HG03064 (cell line): ENCODE measurements at regions not wholly inside any gene's neighbourhood (a gene's known extent, or its start where the extent isn't known, plus 50 kb on each side); places are given as distances from the start of the nearest gene placed in this dataset.
A peak's percentile ranks its signal among the peaks of the same experiment; 100 is the strongest.

Experiments used
- ATAC-seq: cut with Tn5 transposase; IDR thresholded peaks from one replicate; pipeline ENCODE4 v1.9.1; 2021; ENCODE audit warnings: low read depth; ENCODE audit not compliant: unreplicated experiment

DNA sequence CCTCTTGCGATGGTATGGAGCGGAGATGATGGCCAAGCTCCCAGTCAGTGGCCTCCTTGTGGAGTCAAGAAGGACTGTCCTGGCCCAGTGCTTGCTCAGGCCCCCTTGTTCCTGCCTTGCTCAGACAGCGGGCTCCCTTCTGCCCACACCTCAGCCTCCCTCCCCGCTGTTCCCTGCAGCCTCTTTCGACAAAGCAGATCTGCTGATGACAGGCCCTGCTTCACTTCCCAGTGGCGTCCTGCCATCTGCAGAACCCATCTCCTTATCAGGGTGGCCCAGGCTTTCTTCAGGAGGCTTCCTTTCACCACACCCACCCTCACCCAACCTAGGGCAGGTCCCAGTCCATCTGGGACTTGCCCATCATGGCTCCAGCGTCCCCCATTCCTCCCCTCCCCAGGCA is 80.0 kb downstream of the CLDN34 start:
- ATAC-seq = no peak

DNA sequence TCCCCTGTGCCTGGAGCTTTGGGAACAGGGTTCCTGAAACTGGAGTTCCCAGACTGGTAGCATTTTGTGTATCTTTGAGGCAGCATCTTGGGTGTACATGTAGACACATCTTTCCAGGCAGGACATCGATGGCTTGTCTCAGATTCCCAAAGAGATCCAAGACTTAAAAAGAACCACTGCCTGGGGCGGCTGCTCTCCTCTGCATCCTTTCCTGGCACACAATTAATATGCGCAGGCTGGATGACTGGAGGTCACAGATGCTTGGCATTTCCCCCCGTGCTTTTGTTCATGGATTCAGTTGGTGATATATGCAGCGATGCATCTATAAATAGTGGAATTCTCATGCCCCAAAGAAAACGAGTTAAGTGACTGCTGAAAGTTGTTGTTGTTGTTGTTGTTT is 80.5 kb downstream of the CLDN34 start:
- ATAC-seq = no peak

DNA sequence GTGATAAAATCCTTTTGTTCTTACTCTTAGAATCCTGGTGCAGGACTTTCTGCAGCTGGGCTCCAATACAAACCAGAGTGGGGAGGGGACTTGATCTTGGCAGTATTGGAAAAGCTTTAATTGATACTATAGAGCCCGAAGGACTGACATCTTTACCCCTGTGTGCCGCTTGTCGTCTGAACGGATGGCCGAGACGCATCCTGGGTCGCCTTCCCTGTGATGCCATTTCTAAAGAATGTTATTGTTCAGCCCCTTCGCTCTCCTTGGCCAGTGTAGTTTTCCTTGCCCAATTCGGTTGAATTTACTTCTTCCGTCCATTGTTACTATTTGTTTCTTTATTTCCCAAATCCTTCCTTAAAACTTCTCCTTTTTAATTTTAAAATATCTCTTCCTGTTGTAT is 80.9 kb downstream of the CLDN34 start:
- ATAC-seq = no peak

DNA sequence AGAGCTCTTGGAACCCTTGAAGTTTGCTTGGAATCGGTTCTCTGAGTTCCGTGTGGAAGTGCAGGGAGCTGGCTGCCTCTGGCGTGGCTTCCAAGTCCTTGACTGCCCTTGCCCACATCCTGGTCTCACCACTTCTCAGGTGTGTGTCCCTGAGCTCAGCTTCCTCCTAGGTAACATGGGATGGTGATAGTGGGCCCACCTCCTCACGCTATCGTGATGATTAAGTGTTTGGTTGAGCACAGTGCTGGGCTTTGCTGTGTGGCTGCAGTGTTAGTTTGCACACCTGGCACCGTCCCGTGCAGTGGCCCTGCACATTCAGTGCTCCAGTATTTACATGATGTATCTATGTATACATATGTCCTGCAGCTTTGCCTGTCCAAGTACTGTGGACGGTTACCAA is 81.5 kb downstream of the CLDN34 start:
- no peak for ATAC-seq

DNA sequence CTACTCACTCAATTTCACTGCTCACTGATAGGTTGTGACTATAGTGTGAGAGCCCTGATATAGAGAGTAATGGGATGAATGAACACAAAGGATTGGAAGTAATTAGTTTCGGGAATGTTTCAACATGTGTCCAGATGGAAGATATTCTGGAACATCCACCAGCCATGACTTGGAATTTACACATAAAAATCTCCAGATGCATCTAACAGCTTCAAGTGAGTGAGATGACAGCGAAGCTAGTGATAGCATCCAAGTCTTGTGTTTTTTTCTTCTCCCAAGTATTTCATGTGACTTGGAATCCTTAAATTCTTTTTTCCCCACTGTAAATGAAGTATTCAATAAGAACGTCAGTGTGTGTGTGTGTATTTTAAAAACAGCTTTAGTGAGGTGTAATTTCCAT is 82.1 kb downstream of the CLDN34 start:
- no peak for ATAC-seq

DNA sequence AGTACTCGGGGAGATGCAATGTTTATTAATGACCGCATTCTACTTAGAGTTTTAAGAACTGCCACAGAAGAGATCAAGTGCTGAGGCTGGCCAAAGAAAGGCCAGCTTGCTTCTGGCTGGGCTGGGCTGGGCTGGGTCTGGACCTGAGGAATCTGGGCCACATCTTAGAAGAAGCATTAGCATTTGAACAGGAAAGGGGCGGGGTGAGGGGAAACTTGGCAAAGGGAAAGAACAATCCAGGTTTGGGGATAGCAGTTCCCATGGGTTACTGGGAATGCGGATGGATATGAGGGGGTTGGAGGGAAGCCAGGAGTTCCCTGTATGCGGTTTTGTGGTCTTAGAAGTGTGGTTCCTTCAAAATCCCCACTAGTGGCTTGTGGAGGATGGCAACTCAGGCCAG is 83.3 kb downstream of the CLDN34 start:
- ATAC-seq = no peak

DNA sequence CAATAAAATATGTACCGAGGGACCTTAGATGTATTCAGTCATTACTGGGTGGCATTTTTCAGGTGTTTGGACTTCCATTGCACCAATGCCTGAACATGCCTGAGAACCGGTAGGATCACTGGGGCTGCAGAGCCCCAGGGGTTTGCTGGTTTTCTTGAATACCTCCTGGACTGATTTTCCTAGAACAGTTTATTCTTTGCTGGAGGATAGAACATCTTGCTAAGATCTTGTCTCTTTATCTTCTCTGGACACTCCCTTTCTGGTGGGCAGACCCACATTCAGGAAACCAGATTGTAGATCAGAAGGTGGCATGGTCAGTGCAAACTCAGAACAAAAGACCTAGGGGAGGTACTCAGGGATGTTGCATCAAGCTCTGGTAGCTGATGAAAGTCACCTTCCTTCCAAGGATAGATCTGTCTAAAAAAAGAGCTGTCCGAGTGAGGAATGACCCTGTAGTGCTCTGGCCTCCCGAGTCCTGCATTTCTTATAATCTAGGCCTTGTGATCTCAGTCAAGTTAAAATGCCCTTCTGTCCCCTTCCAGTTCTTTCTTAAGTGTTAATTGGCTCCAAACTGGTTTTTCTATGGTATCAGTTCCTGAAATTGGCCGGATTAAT is 84.8 kb downstream of the CLDN34 start:
- ATAC-seq = no peak

DNA sequence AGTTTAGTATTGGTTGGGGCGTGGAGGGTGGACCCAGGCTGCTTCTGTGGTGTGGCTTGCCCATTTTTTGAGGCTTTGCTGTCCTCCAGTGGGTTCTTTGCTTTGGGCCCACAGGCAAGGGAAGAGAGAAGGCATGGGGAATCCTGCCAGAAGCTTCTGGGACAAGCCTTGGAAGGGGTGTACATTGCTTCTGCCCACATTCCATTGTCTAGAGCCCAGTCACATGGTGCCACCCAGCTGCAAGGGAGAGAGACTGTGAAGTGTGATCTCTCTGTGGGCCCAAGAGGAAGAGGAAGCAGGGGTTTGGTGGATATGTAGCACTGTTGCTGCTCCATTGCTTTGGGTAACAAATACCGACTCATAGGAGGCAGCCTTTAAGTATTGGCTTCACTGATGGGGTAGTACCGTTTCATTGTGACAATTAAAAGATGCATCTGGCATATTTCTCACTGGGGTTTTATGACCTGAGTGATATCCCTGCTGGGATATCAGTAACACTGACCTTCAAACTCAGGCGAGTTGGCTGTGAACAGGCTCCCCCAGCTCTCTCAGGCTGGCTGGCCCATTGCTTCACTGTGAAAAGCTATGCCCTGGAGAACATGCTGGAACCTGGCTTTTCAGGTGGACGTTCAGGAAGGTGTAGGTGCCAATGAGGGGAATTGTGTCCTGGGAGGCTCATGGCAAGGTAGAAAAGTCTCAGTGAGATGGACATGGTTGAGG is 85.9 kb downstream of the CLDN34 start:
- no peak for ATAC-seq

DNA sequence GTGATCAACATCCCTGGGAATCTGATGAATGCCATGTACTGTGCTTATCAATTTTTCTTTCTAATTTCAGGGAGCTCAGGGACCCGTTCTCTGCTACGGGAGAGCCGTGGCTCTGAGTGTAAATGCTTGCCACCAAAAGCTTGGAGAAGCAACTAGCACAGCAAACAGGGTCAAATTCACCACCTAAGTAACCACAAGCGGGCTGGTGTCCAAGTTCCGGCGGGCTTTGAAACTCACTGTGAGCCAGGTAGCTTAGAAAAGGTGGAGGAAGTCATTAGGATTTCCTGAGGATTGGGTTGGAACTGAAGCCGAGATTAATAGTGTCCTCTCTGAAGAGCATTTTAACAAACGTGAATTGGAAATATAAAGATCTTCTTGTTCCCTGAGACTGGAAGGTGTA is 87.2 kb downstream of the CLDN34 start:
- no peak for ATAC-seq

DNA sequence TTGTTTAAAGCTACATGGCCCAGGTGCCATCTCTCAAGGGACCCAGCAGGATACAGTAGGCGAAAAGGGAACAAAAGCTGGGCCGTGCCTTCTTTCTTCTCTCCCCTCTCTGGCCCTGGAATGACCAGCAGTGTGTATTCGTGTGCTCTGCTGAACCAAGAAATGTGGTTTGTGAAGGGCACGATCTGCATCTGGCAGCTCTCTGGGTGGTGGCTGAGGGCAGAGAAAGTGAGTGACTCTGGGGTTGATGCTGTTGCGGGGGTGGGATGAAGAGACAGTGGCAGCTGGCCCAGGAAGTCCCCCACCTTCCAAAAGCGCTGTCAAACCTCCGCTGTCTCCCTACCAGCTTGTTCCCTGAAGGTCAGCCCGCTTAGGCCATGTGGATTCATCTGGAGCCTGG is 88.3 kb downstream of the CLDN34 start:
- ATAC-seq = no peak

DNA sequence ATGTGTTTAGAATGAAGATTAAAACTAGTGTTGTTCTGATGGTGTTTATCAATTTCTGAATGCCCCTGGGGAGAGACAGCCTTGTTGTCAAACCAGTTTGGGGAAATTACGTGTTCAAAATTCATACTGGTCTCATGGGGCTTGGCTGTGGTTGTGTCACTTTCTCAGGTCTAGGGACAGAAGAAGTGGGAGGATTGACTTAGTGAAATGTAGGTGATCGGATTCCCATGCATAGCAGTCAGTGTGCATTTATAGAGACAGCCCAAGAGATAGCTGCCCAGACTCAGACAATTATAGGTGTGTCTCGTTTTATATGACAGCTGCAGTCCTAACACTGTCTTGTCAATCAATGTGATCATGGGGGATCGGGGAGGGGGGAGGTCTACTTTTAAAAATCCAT is 94.4 kb upstream of the CLCN4 start:
- ATAC-seq = peak; percentile 55

DNA sequence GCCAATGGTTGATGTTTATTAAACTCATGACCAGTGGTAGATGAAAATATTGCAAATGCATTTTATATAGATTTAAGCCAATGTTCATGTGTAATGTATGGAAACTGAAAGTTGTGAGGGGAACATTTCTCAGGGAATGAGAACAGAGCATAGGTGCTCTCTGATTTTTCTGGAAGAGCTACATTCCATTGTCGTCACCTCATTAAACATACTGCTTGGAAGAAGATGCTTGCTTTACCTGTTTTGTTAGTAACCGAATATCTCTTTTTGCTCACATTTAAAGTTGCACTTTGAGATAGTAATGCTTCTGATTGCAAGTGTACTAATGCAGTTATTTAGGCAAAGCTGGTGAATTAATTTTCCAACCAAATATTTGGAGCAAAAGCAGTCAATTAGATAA is 93.8 kb upstream of the CLCN4 start:
- no peak for ATAC-seq

DNA sequence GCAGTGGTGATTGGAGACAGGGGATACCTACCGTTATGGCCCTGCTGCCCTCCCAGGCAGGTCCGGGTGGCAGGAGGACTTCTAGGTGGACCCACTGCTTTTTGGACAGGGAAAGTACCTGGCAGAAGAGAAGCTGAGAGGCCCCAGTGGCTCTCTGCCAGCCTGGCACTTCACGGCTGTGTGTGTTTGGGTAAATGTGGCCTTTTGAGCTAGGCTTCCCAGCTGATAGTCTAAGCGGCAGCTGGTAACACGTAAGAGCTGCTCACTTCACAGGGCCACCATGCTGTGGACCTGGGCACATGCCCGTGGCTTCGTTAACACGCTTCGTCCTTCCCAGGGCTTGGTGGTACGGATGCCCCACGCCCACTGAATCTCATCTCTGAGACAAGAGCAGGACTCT is 92.0 kb upstream of the CLCN4 start:
- ATAC-seq = no peak

DNA sequence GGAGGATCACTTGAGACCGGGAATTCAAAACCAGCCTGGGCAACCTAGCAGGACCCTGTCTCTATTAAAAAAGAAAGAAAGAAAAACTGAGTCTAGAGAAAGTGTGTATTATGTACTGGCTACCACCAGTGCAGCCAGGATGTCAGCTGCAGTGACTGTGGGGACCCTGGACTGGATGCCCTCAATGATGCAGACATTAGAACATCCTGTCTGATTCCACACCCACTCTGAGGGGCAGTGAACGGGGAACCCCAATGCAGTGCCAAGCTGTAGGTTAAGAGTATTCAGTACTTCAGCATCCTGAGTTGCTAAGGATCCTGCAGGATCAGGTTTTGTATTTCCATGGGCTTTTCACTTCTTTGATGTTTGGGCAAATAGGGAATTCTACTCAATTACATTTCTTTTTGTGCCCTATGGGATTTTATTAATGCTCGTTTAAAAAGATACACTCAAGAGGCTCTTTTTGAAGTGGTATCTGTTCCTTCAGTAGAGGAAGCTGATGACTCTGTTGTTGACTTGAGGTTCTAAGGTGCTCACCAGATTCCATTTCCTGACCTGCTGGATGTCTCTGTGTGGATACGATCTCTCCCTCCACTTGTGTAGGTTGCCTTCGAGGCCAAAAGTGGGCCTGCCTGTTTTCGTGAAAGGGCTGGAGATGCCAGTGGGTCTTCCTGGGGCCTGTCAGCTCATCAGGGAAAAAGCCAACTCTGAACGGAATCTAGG is 85.9 kb upstream of the CLCN4 start:
- no peak for ATAC-seq

DNA sequence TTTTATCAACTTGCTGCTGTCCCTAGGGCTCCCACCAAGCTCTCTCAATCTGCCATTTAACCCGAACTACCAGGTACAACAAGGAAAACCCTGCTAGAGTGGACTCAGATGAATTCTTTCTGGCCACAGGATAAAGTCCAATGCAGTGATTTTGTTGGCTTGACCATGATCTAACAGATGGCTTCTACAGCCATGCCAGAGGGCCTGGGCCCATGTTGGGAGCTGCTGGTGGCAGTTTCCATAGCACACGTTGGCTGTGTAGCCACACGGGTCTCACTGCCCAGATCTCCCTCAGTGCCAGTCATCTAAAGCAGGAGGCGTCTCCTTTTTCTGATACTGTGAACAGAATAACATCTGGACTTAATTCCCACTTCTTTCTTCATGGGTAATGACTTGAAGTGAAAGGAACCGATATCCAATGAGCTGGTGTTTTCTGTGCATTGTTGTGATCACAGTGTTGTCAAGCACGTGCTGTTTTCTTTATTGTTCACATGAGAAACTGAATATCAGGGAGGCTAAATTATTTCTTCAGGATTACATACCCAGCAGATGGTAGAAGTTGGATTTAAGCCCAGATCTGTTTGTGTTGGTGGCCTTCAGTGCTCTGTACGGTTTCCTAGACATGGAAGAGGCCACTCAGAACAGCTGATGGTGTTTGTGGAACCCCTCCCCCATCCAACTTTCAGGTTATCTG is 85.2 kb upstream of the CLCN4 start:
- no peak for ATAC-seq

DNA sequence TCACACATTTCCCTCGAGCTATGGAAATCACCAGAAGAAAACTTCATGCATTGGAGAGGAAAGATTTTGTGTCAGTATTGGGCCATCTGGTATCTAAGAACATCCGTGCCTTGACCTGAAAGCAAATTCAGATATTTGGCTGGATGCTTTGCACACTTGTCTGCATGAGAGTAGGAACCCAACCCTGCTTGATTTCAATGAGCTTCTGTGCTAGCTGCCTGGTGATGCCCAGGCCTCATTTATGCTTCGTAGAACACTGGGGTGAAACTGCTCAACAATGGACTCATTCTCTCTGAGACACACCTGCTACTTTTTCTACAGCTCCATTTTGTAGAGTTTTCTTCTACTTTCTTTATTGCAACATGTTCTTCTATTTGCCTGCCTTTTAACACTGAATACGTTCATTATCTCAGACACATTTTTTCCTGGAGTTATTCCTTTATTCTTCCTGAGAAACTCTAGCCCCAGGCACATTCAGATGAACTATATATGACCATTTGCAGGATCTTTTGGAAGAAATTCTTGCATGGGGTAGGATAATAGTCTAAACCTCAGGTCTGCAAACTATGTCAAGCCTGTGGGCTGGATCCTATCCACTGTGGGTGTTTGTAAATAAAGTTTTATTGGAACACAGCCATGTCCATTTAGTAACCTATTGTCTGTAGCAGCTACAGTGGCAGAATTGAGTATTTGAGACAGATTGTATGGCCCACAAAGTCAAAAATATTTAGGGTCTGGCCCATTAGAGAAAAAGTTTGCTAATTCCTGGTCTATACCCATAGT is 83.8 kb upstream of the CLCN4 start:
- ATAC-seq = no peak

DNA sequence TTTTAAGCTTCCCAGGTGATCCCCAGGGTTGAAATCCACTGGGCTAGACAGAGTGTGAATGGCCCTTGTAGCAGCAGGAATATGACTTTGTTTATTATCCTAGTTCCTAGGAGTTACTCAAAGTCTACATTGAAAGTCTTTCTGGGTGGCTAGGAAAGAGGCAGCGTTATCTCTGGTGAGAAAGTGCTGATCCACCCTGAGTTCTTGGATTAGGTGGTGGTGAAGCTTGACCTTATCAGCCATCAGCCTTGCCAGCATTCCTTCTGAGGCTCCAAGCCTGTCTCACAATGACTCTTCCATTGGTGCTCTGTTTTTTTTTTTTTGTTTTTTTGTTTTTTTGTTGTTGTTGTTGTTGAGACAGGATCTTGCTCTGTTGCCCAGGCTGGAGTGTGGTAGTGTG is 83.1 kb upstream of the CLCN4 start:
- no peak for ATAC-seq

DNA sequence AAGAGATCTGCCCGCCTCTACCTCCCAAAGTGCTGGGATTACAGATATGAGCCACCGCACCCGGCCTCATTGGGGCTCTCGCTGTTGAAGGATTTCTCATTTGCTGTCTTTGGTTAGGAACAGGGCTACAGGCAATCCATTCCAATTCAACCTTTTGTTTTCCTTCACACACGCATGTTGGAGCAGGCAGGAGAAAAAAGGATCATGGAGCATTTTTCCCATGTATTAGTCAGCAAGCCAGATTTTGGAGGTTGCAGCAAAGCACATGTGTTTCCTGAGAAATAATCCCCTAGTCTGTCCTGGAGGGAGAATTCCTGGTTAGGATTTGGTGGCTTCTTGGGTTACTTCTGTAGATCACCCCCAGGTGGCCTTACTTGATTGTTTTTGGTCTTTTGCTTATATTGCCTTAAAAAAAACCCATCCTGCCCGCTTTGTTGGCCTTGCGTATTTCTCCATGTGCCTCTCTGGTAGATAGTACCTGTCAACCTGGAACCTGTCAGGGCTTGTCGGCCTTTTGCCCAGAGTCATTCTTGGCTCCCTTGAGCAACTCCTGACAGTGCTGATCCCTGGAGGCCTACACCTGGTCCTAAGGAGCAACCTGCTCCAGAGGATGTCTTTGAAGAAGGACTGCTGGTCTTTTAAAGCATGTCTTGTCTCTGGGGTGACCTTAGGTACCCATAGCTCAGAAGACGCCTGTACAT is 82.4 kb upstream of the CLCN4 start:
- no peak for ATAC-seq

DNA sequence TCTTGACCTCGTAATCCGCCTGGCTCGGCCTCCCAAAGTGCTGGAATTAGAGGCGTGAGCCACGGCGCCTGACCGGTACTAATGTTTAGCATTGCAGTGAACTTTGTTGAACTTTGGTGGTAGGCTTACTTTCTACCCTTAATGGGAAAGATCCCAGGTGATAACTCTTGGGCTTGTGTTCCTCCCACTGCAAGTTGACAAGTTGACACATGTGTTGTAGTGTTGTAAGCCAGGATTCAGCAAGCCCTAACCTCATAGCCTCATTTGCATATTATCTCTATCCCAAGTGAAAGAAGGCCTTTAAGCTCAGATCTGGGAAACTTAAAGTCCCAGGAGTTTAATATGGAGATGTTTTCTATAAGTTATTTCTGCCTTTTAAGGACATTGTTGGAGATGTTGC is 80.0 kb upstream of the CLCN4 start:
- no peak for ATAC-seq
